Rectal smooth muscle tissue (tissue), 1 donor: ENCODE measurements at regions not wholly inside any gene's neighbourhood (a gene's known extent, or its start where the extent isn't known, plus 50 kb on each side); places are given as distances from the start of the nearest gene placed in this dataset.

ENCODE experiments used
- H3K27ac ChIP-seq: one replicate; pipeline ENCODE4 v1.7.0; 2013; ENCODE audit warnings: low read depth, low read length, inconsistent platforms
- H3K27me3 ChIP-seq: one replicate; pipeline ENCODE4 v1.7.0; 2013; ENCODE audit warnings: low read length; ENCODE audit not compliant: control insufficient read depth, insufficient read depth
- H3K36me3 ChIP-seq: one replicate; pipeline ENCODE4 v1.7.0; 2013; ENCODE audit warnings: low read length; ENCODE audit not compliant: control insufficient read depth, insufficient read depth
- H3K4me1 ChIP-seq: one replicate; pipeline ENCODE4 v1.7.0; 2013; ENCODE audit warnings: low read length; ENCODE audit not compliant: control insufficient read depth, insufficient read depth
- H3K4me3 ChIP-seq: one replicate; pipeline ENCODE4 v1.7.0; 2013; ENCODE audit warnings: low read length
- H3K9ac ChIP-seq: one replicate; pipeline ENCODE4 v1.7.0; 2013; ENCODE audit warnings: low read length

DNA sequence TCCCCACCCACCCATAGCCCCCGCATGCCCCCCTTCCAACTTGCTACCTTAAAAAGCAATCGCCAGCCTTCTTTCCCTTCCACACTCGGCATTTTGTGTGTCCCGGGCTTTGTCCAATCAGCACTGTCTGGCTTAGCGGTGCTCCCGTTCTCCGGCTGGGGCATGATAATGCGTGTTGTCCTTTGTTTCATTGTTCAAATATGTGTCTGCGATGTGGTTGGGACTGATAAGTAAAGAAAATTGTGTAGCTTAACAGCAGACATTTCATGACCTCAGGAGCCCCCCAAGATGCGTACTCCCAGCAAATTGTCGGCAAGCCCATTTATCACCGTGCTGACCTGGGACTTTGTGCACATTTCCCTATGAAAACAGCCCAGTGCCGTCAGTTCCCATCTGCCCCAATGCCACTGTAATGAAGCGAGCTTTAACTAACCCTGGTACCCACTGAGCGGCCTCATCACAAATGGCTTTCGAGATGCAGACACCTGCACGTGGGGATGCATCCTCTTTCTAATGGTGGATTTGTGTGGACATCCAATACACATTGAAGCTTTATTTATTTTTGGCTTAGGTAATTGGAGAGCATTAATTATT lies 167.0 kb upstream of the E2F8 start:
- no peaks in the 10 kb centered on the region for H3K36me3 ChIP-seq
- no peak overlapping the region for H3K9ac ChIP-seq
- H3K4me1 ChIP-seq, result no peaks in the 10 kb centered on the region
- H3K27me3 ChIP-seq, result no peaks in the 10 kb centered on the region
- H3K4me3 ChIP-seq, result no peak overlapping the region
- no peak overlapping the region for H3K27ac ChIP-seq

DNA sequence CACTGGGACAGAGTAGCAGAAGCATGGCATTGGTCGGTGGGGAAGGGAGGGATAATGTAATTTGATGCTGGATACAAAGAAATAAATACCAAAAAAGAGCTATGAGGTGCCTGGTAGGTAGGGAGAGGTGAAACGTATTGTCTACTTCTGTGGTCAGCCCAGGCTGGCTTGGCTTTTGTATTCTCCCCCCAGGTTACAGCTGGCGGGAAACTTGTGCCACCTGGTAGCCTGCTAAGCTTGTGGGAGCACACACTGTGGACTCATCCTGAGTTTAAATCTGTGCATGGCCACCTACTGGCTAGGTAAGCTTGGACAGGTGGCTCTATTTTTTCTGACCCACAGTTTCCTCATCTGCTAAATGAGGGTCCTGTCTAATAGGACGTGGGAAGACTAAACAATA lies 165.2 kb upstream of the E2F8 start:
- Histone ChIP-seq H3K27ac (no peak overlapping the region), H3K36me3 (no peaks in the 10 kb centered on the region), H3K4me3 (no peak overlapping the region), H3K4me1 (no peaks in the 10 kb centered on the region), H3K9ac (no peak overlapping the region), H3K27me3 (no peaks in the 10 kb centered on the region)

DNA sequence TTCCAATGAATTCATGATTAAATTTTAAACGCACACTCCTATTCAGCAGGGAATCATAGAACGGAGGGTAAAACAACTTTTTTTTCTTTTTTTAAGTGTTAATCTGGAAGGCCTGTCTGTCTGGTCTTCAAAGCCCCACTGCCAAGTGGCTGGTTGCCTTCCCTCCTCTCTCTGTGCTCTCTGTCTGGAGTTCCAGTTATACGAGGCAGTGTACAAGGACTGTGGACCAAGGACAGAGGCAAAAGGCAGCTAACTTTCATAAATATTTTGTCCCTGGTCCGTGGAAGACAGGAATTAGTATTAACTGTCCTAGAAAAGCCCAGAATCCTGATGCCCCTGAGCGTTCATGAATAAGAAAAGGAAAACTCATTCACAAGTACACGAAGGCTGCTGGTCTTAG lies 164.0 kb upstream of the E2F8 start:
- no peak overlapping the region for H3K4me3 ChIP-seq
- H3K4me1 ChIP-seq, result no peaks in the 10 kb centered on the region
- H3K27ac ChIP-seq, result no peak overlapping the region
- H3K9ac ChIP-seq, result no peak overlapping the region
- H3K36me3 ChIP-seq, result no peaks in the 10 kb centered on the region
- no peaks in the 10 kb centered on the region for H3K27me3 ChIP-seq

DNA sequence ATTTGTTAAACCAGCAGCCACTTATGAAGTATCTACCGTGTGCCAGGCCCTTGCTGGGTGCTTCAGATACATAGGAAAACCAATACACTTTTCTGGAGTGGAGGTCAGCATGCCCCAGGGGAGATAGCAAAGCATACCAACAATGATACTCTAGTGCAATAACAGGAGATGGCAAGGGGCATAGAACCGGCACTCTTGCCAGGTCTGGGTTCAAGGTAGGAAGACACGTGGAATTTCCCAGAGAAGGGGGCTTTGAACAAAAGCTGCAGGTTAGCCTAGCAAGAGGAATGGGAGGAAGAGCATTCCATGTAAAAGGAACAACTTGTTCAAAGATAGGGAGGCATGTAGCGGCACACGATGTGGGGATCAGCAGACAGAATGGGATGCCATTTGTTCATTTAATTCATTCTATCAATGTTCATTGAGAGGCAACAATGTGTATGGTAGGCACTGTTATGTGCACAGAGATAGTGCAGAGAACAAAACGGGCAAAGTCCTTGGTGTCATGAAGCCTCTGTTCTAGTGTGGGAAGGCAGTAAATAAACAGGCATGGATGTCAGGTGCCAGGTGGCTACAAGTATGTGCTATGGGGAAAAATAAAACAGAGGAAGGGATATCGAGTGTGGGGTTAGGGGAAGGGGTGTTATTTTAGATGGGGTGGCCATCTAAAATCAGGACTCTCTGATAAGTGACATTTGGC lies 162.6 kb upstream of the E2F8 start:
- no peak overlapping the region for H3K27ac ChIP-seq
- H3K4me1 ChIP-seq, result no peaks in the 10 kb centered on the region
- H3K9ac ChIP-seq, result no peak overlapping the region
- H3K36me3 ChIP-seq, result no peaks in the 10 kb centered on the region
- no peak overlapping the region for H3K4me3 ChIP-seq
- H3K27me3 ChIP-seq, result no peaks in the 10 kb centered on the region

DNA sequence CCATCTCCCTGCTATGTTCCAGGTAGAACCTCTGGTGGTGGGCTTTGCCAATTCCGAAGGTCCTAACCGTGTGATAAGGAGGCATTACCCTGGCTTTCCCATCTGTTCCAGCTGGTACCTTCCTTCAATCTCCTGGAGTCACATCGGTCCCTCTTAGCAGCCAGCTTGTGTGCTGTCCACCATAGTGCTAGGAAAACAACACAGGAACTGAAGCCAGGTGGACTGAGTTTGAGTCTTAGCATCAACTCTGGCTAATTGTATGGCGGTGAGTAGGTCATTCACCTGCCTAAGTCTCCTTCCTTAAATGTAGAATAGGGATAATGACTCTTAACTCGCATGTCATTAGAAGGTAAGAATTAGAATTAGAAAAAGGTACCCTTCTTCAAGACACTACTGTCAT lies 159.6 kb upstream of the E2F8 start:
- Histone ChIP-seq H3K4me3 (no peak overlapping the region), H3K9ac (no peak overlapping the region), H3K27ac (no peak overlapping the region), H3K4me1 (no peaks in the 10 kb centered on the region), H3K36me3 (no peaks in the 10 kb centered on the region), H3K27me3 (no peaks in the 10 kb centered on the region)

DNA sequence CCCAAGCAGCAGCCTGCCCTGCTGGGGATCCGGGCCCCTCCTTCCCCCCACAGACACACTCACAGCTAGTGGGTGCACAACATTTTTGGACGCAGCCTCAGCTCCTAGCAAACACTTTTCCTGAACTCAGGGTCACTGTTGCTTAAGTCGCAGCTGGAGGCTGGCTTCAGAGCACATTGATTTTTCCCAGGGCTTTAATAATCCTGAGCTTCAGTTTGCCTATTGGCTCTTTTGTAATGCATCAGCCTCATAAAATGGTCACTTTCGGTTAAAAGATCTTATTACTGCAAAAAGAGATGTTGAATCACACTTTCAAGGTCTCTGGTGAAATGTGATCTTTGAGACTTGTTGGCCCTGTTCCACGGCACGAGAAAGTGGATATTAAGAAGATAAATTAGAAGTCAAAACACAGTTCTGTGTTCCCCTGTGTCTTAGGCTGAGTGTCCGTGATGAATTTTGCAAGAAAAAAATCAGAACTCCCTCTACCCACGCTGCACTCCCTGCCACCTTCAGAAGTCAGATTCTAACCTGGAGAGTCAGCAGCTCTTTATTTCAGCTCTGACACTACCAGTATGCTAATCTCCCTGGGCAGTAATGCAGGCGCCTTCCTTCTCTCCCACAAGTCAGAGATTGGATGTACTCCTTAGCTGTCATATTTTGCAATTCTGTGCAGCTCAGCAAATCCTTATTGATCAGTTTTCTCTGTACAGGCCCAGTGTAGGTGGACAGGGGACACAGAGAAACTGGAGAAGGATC lies 158.2 kb upstream of the E2F8 start:
- Histone ChIP-seq H3K27me3 (no peaks in the 10 kb centered on the region), H3K27ac (no peak overlapping the region), H3K36me3 (no peaks in the 10 kb centered on the region), H3K4me1 (no peaks in the 10 kb centered on the region), H3K4me3 (no peak overlapping the region), H3K9ac (no peak overlapping the region)

DNA sequence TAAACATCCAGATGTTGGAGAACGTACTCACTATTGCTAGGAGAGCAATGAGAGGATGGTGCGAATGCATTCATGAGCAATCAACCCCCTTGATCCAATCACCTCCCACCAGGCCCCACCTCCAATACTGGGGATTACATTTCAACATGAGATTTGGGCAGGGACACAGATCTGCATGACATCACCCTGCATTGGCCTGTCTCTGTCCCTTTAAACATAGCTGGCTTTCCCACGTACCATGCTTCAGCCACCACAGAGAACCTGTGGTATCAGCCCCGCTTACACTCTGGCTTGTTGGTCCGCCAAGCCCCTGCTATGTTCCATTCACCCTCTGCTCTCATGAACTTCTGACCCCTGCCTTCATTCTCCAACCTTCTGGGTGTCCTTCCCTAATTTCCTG lies 157.5 kb upstream of the E2F8 start:
- no peak overlapping the region for H3K27ac ChIP-seq
- no peak overlapping the region for H3K4me3 ChIP-seq
- H3K9ac ChIP-seq, result no peak overlapping the region
- no peaks in the 10 kb centered on the region for H3K27me3 ChIP-seq
- H3K36me3 ChIP-seq, result no peaks in the 10 kb centered on the region
- H3K4me1 ChIP-seq, result no peaks in the 10 kb centered on the region

DNA sequence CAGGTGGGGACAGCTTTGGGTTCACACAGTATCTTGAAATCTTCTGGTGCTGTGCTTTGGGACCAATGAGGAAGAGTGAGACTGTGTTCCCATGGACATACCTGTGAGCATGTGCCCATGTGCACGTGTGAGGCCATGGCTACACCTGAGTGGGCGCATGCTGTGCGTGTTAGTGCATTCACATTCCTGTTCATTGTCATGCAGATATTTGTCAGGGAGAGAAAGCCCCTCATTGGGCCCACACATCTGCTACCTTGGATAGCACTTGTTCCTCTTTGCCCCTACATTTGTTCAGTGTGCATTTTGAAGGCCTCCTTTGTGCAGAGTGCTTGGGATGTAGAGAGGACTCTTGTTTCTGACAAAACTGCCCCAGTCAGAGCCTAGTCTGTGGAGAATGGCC lies 154.3 kb upstream of the E2F8 start:
- Histone ChIP-seq H3K27me3 (no peaks in the 10 kb centered on the region), H3K4me1 (no peaks in the 10 kb centered on the region), H3K27ac (no peak overlapping the region), H3K36me3 (no peaks in the 10 kb centered on the region), H3K4me3 (no peak overlapping the region), H3K9ac (no peak overlapping the region)

DNA sequence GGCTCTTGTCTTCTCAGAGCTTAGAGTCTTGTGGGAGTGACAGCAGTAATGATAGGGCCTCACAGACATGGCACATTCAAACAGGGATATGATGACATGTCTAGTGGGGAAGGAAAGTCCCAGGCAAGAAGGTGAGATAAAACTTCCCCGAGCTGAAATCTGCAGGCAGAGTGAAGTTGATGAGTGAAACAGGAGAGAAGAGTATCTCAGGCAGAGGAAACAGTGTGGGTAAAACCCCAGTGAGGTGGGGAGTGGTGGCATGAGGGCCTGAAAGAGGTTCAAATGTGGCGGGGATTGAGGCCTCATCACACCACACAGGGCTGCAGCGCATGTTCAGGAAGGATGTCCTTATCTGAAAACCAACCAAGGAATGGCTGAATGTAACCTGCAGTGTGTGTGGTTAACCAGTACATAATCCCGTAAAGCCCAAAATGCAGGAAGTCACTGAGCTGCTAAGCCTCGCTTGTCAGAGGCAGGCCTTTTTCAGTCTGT lies 153.8 kb upstream of the E2F8 start:
- Histone ChIP-seq H3K4me1 (no peaks in the 10 kb centered on the region), H3K4me3 (no peak overlapping the region), H3K9ac (no peak overlapping the region), H3K36me3 (no peaks in the 10 kb centered on the region), H3K27ac (no peak overlapping the region), H3K27me3 (no peaks in the 10 kb centered on the region)

DNA sequence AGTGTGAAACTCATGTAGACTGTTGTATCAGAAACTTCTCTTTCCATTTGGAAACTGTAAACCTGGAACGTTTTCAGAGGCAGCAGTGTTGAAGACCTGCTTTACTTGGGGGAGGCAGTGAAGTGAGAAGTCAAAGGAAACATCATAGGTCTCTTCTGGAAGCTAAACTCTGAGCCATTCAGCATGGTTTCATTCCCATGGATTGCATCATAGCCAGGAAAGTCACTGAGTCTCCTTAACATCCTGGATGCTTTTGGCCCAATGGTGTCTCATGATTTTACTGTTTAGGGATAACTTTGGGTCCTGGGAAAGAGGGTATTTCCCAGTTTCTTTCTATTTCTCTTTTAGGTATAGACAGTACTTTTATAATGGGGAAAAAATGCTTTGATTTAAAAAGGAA lies 153.2 kb upstream of the E2F8 start:
- Histone ChIP-seq H3K36me3 (no peaks in the 10 kb centered on the region), H3K27me3 (no peaks in the 10 kb centered on the region), H3K4me3 (no peak overlapping the region), H3K9ac (no peak overlapping the region), H3K27ac (no peak overlapping the region), H3K4me1 (no peaks in the 10 kb centered on the region)

DNA sequence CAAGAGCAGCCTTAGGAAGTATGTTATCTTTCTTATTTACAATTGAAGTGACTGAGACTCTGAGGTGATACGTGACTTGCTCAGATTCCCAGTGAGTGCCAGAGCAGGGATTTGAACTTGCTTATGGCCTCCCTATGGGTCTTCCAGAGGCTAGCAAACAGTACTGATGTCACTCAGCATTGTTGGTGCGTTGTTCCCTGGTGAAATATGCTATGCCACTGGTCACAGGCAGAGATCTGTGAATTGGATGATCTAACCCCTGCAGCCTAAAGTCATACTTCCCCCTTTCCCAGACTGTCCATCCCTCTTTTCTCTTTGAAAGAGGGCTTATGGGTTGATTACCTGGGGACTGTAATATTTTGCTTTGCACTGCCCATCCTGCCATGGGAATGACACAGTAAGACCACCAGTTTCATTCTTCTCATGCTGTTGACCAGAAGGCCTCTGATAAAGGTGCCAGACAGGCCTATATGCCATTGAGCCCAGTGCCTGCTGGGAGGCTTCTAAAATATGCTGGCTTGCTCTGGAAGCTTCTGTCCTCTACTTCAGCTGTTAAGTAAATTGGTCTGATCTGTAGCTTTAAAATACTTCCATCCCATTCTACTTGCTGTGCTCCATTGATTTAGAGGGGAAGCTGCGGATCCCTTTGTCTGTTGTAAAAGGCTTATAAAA lies 152.2 kb upstream of the E2F8 start:
- no peak overlapping the region for H3K9ac ChIP-seq

DNA sequence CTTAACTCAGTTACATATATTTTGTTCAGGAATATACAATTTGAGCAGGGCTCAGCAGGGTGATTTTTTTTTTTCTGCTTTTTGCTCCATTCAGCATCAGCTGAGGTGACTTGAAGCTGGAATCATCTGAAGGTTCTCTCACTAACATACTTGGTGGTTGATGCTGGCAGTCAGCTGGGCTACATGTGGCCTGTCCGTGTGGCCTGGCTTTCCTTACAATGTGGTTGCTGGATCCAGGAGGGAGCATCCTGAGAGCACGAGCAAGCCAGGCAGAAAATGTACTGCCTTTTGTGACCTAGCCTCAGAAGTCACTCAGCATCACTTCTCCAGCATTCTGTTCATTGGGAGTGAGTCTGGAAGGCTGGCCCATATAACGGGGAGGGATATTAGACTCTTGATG lies 151.6 kb upstream of the E2F8 start:
- Histone ChIP-seq H3K4me1 (no peaks in the 10 kb centered on the region), H3K36me3 (no peaks in the 10 kb centered on the region), H3K27ac (no peak overlapping the region), H3K4me3 (no peak overlapping the region), H3K9ac (no peak overlapping the region), H3K27me3 (no peaks in the 10 kb centered on the region)

More for the DNA sequence above, 152.2 kb upstream of the E2F8 start:
- Histone ChIP-seq H3K4me3 (no peak overlapping the region), H3K4me1 (no peaks in the 10 kb centered on the region), H3K27ac (no peak overlapping the region), H3K36me3 (no peaks in the 10 kb centered on the region), H3K27me3 (no peaks in the 10 kb centered on the region)
